ENCODE measurements at regions not wholly inside any gene's neighbourhood (a gene's known extent, or its start where the extent isn't known, plus 50 kb on each side); places are given as distances from the start of the nearest gene placed in this dataset.

DNA sequence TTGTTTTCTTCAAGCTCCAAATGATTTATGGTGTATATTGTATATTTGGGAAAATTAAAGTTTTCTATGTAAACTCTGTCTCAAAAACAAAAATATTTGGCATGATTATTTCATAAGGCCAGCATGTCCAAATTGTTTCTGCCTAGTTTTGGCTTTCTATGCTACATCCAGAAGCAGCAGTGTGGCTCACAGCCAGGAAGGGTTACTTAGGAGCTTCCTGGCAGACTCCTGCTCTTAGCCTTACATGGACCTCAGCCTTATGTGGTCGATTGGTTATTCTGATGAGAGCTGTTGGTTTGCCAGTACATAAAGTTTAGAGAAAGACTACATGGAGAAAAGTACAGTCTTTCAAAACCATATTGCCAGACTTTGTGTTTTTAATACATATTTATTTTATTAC is 297.7 kb upstream of the FAT3 start:
- CTCF ChIA-PET = no interaction called here
- no peak overlapping the region for H3K27ac ChIP-seq (ENCODE audit: low read length)
- no peak overlapping the region for H3K9ac ChIP-seq (ENCODE audit: low read length)
- no peaks in the 10 kb centered on the region for H3K36me3 ChIP-seq (ENCODE audit: low read depth, low read length)
- no peaks in the 10 kb centered on the region for H3K27me3 ChIP-seq (ENCODE audit: low read length)
- POLR2A ChIA-PET (ENCODE audit: unreplicated experiment) = no interaction called here
- H4K20me1 ChIP-seq (ENCODE audit: low read length) = no peaks in the 10 kb centered on the region
- intact Hi-C loops (cut with micrococcal nuclease) = no loop called here
- H3K9me2 ChIP-seq (replicated peaks; ENCODE audit: low read length) = no peaks in the 10 kb centered on the region
- H3K4me3 ChIP-seq (ENCODE audit: low read length) = no peak overlapping the region
- ATAC-seq = no peak
- H3K4me2 ChIP-seq (ENCODE audit: low read length) = no peak overlapping the region
- H3K4me1 ChIP-seq (ENCODE audit: insufficient read depth, low read length) = peaks cover 8% of the 10 kb centered on the region
- TF ChIP-seq, protein P1, sequence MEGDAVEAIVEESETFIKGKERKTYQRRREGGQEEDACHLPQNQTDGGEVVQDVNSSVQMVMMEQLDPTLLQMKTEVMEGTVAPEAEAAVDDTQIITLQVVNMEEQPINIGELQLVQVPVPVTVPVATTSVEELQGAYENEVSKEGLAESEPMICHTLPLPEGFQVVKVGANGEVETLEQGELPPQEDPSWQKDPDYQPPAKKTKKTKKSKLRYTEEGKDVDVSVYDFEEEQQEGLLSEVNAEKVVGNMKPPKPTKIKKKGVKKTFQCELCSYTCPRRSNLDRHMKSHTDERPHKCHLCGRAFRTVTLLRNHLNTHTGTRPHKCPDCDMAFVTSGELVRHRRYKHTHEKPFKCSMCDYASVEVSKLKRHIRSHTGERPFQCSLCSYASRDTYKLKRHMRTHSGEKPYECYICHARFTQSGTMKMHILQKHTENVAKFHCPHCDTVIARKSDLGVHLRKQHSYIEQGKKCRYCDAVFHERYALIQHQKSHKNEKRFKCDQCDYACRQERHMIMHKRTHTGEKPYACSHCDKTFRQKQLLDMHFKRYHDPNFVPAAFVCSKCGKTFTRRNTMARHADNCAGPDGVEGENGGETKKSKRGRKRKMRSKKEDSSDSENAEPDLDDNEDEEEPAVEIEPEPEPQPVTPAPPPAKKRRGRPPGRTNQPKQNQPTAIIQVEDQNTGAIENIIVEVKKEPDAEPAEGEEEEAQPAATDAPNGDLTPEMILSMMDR (conservative IDR thresholded peaks at IDR 0.05; ENCODE audit: low read depth, low read length) = no peak
- DNase-seq = no peak
- BruUV-seq (replicated peaks) = no TSS peak
- H3K79me2 ChIP-seq (ENCODE audit: low read length) = no peaks in the 10 kb centered on the region
- H2AFZ ChIP-seq (ENCODE audit: low read length) = no peak overlapping the region
- no peaks in the 10 kb centered on the region; the same call in 1 of the 2 replicates for H3K9me3 ChIP-seq (ENCODE audit: low read length)
- no peaks in the 10 kb centered on the region for H3F3A ChIP-seq (ENCODE audit: low read length, unreplicated experiment)

DNA sequence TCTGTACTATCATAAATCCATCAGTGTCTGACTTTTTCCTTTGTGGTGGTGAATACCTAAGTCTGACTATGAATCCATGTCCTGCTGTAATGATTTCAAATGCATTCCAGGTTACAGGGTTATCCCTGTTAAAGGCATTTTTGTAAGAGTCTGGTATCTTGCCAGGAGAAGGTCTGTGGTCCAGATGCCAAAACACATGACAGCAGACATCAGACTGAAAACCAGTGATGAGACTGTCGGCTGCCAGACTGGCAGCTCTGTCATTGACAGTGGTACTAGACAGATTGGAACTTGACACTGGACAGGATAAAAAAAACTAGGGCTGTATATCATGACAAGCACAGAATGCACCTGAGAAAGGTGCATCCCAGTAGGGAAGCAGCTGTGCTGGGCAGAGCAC is 301.8 kb upstream of the FAT3 start:
- TF ChIP-seq EZH2phosphoT487 (IDR thresholded peaks at IDR 0.05; ENCODE audit: borderline replicate concordance, low read length) (no peak), EZH2 (IDR thresholded peaks at IDR 0.05; ENCODE audit: low read length, unreplicated experiment) (no peak)
- TF ChIP-seq, protein P1 (conservative IDR thresholded peaks at IDR 0.05; ENCODE audit: low read depth, low read length) = no peak

DNA sequence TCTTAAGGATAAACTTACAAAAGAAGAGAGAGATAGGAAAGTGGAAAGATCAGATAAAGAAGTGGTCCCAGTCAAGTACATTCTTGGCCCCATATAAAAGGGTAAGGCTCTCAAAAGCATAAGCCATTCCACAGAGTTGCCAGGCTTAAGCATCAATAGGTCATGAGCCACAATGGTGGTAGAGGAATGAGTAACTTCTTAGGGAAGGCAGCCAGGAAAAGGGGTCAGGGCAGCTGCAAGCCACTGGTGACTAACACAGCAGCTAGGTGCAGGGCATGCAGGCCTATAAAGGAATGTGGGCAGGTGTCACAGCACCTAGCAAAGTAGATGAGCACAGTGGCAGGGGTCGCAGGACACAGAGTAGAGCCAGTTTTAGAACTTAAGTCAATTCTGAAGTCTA is 302.6 kb upstream of the FAT3 start:
- Histone ChIP-seq H3K4me3 (ENCODE audit: low read length) (no peak overlapping the region), H3K27ac (ENCODE audit: low read length) (no peak overlapping the region), H4K20me1 (ENCODE audit: low read length) (no peaks in the 10 kb centered on the region), H3K4me2 (ENCODE audit: low read length) (no peak overlapping the region), H3F3A (ENCODE audit: low read length, unreplicated experiment) (no peaks in the 10 kb centered on the region), H3K27me3 (ENCODE audit: low read length) (no peaks in the 10 kb centered on the region), H3K79me2 (ENCODE audit: low read length) (no peaks in the 10 kb centered on the region), H3K9ac (ENCODE audit: low read length) (no peak overlapping the region), H3K36me3 (ENCODE audit: low read depth, low read length) (no peaks in the 10 kb centered on the region), H3K9me2 (replicated peaks; ENCODE audit: low read length) (no peaks in the 10 kb centered on the region), H3K4me1 (ENCODE audit: insufficient read depth, low read length) (peaks cover 9% of the 10 kb centered on the region), H2AFZ (ENCODE audit: low read length) (no peak overlapping the region), H3K9me3 (ENCODE audit: low read length) (no peaks in the 10 kb centered on the region)
- TF ChIP-seq EZH2phosphoT487 (IDR thresholded peaks at IDR 0.05; ENCODE audit: borderline replicate concordance, low read length) (no peak), EZH2 (IDR thresholded peaks at IDR 0.05; ENCODE audit: low read length, unreplicated experiment) (no peak)
- TF ChIP-seq, protein P1 (conservative IDR thresholded peaks at IDR 0.05; ENCODE audit: low read depth, low read length) = no peak
- DNase-seq (peak; percentile 82), ATAC-seq (no peak)
- intact Hi-C loops (cut with micrococcal nuclease) = no loop called here
- POLR2A ChIA-PET (ENCODE audit: unreplicated experiment) = no interaction called here
- CTCF ChIA-PET = no interaction called here
- no TSS peak for BruUV-seq (replicated peaks)

More for the DNA sequence above, 301.8 kb upstream of the FAT3 start:
- Histone ChIP-seq H3K27me3 (ENCODE audit: low read length) (no peaks in the 10 kb centered on the region), H3K9me2 (replicated peaks; ENCODE audit: low read length) (no peaks in the 10 kb centered on the region), H3K27ac (ENCODE audit: low read length) (no peak overlapping the region), H2AFZ (ENCODE audit: low read length) (no peak overlapping the region), H3K79me2 (ENCODE audit: low read length) (no peaks in the 10 kb centered on the region), H3K4me1 (ENCODE audit: insufficient read depth, low read length) (peaks cover 9% of the 10 kb centered on the region), H3K4me2 (ENCODE audit: low read length) (no peak overlapping the region), H4K20me1 (ENCODE audit: low read length) (no peaks in the 10 kb centered on the region), H3K36me3 (ENCODE audit: low read depth, low read length) (no peaks in the 10 kb centered on the region), H3K4me3 (ENCODE audit: low read length) (no peak overlapping the region), H3K9ac (ENCODE audit: low read length) (no peak overlapping the region), H3F3A (ENCODE audit: low read length, unreplicated experiment) (no peaks in the 10 kb centered on the region), H3K9me3 (ENCODE audit: low read length) (no peaks in the 10 kb centered on the region)
- BruUV-seq (replicated peaks) = no TSS peak
- intact Hi-C loops (cut with micrococcal nuclease) = no loop called here
- POLR2A ChIA-PET (ENCODE audit: unreplicated experiment) = no interaction called here
- no peak for ATAC-seq
- CTCF ChIA-PET = no interaction called here
- peak; percentile 52 for DNase-seq
